IMR-90 (cell line): ENCODE measurements at regions not wholly inside any gene's neighbourhood (a gene's known extent, or its start where the extent isn't known, plus 50 kb on each side); places are given as distances from the start of the nearest gene placed in this dataset.

Source experiments
- ATAC-seq: fragments of 200-7000 bp; cut with Tn5 transposase; 2 replicates; pipeline ENCODE4 v1.9.1; 2020; ENCODE audit warnings: low read depth, mild to moderate bottlenecking, moderate library complexity
- BruUV-seq: library from RNA; stranded (reverse); fragments of 400-500 nt; replicated peaks from 2 replicates; lab custom pipeline; 2021; lab: Mats Ljungman, UMichigan
- CTCF ChIA-PET: fragments of 300-600 bp; formaldehyde crosslinking; extraction: SDS; loops from one replicate; lab custom pipeline; 2021; ENCODE audit warnings: antibody characterized with exemption; lab: Yijun Ruan, JAX
- POLR2A ChIA-PET: fragments of 300-600 bp; sonication (Branson Sonifier 250); formaldehyde crosslinking; loops from one replicate; lab custom pipeline; 2022; ENCODE audit warnings: antibody characterized with exemption; ENCODE audit not compliant: unreplicated experiment; lab: Charles Lee
- DNase-seq: peaks from one replicate; pipeline ENCODE4 v3.0.0; 2013
- H2AFZ ChIP-seq: replicated peaks from 2 replicates; pipeline ENCODE3; 2013; ENCODE audit warnings: low read length, mild to moderate bottlenecking; ENCODE audit not compliant: poor library complexity
- H2AK5ac ChIP-seq: 2 replicates; pipeline ENCODE4 v1.6.1; 2013; ENCODE audit warnings: low read depth, low read length, inconsistent platforms
- H2AK9ac ChIP-seq: replicated peaks from 2 replicates; pipeline ENCODE3; 2013; ENCODE audit warnings: mild to moderate bottlenecking, low read depth, low read length, moderate library complexity; ENCODE audit not compliant: poor library complexity
- H2BK120ac ChIP-seq: 2 replicates; pipeline ENCODE4 v1.6.1; 2013; ENCODE audit warnings: low read depth, low read length, inconsistent platforms
- H2BK15ac ChIP-seq: 3 replicates; pipeline ENCODE4 v1.6.1; 2013; ENCODE audit warnings: low read depth, low read length, inconsistent platforms
- H2BK20ac ChIP-seq: 2 replicates; pipeline ENCODE4 v1.6.1; 2013; ENCODE audit warnings: low read depth, mild to moderate bottlenecking, inconsistent platforms, low read length, moderate library complexity
- H2BK5ac ChIP-seq: 2 replicates; pipeline ENCODE4 v1.6.1; 2013; ENCODE audit warnings: mild to moderate bottlenecking, low read depth, low read length, inconsistent platforms; ENCODE audit not compliant: poor library complexity, severe bottlenecking
- H3K14ac ChIP-seq: replicated peaks from 2 replicates; pipeline ENCODE4 v1.6.1; 2013; ENCODE audit warnings: low read depth, low read length, inconsistent platforms
- H3K18ac ChIP-seq: 2 replicates; pipeline ENCODE4 v1.6.1; 2013; ENCODE audit warnings: low read depth, low read length, control low read depth
- H3K23ac ChIP-seq: 2 replicates; pipeline ENCODE4 v1.6.1; 2013; ENCODE audit warnings: low read depth, low read length, inconsistent platforms
- H3K27ac ChIP-seq: 2 replicates; pipeline ENCODE4 v1.5.1; 2013; ENCODE audit warnings: mild to moderate bottlenecking, control low read depth, low read length; ENCODE audit not compliant: insufficient read depth
- H3K27me3 ChIP-seq: 2 replicates; pipeline ENCODE4 v1.6.1; 2013; ENCODE audit warnings: low read length; ENCODE audit not compliant: control insufficient read depth, insufficient read depth
- H3K36me3 ChIP-seq: 2 replicates; pipeline ENCODE4 v1.6.1; 2013; ENCODE audit warnings: low read length, mixed read lengths; ENCODE audit not compliant: control insufficient read depth, insufficient read depth
- H3K4ac ChIP-seq: 2 replicates; pipeline ENCODE4 v1.6.1; 2013; ENCODE audit warnings: low read depth, low read length, inconsistent platforms
- H3K4me1 ChIP-seq: 2 replicates; pipeline ENCODE4 v1.6.1; 2013; ENCODE audit warnings: low read length, mixed read lengths; ENCODE audit not compliant: control insufficient read depth, insufficient read depth
- H3K4me2 ChIP-seq: 2 replicates; pipeline ENCODE4 v1.6.1; 2013; ENCODE audit warnings: low read depth, mild to moderate bottlenecking, control low read depth, low read length, moderate library complexity
- H3K4me3 ChIP-seq: 2 replicates; pipeline ENCODE4 v1.5.1; 2013; ENCODE audit warnings: low read depth, mild to moderate bottlenecking, control low read depth, low read length, moderate library complexity; ENCODE audit not compliant: insufficient read depth
- H3K56ac ChIP-seq: 2 replicates; pipeline ENCODE4 v1.6.1; 2013; ENCODE audit warnings: low read length, inconsistent platforms; ENCODE audit not compliant: insufficient read depth; ENCODE audit errors: extremely low read depth
- H3K79me1 ChIP-seq, 2 experiments: 2 replicates each; pipeline ENCODE4 v1.6.1; 2013; ENCODE audit warnings: low read length in 2 of 2, inconsistent platforms in 1 of 2, low read depth in 1 of 2
- H3K9ac ChIP-seq: 2 replicates; pipeline ENCODE4 v1.6.1; 2013; ENCODE audit warnings: low read depth, low read length, control low read depth
- H3K9me1 ChIP-seq: 2 replicates; pipeline ENCODE4 v1.6.1; 2013; ENCODE audit warnings: low read length, inconsistent platforms; ENCODE audit not compliant: insufficient read depth
- H3K9me3 ChIP-seq: 2 replicates; pipeline ENCODE4 v1.6.1; 2013; ENCODE audit warnings: low read length; ENCODE audit not compliant: control insufficient read depth, insufficient read depth
- H4K20me1 ChIP-seq: 2 replicates; pipeline ENCODE4 v1.6.1; 2013; ENCODE audit warnings: low read length, inconsistent platforms; ENCODE audit not compliant: insufficient read depth
- H4K5ac ChIP-seq: 2 replicates; pipeline ENCODE4 v1.6.1; 2013; ENCODE audit warnings: mild to moderate bottlenecking, low read depth, low read length, control low read depth
- H4K8ac ChIP-seq, 2 experiments: 2 replicates each; pipeline ENCODE4 v1.6.1; 2013; ENCODE audit warnings: low read depth in 2 of 2, low read length in 2 of 2, control low read depth in 1 of 2, inconsistent platforms in 1 of 2
- H4K91ac ChIP-seq: 2 replicates; pipeline ENCODE4 v1.6.1; 2013; ENCODE audit warnings: low read depth, low read length, inconsistent platforms; ENCODE audit not compliant: insufficient read depth
- BHLHE40 ChIP-seq: fragments of 150-350 bp; IDR thresholded peaks from 2 replicates; pipeline ENCODE4 v1.6.1; 2016; ENCODE audit warnings: mild to moderate bottlenecking, low read depth, low read length
- CEBPB ChIP-seq: IDR thresholded peaks from 2 replicates; pipeline ENCODE4 v1.6.1; 2012; ENCODE audit warnings: low read depth, low read length, improper control_type of control experiment
- CHD1 ChIP-seq: IDR thresholded peaks from 2 replicates; pipeline ENCODE4 v1.6.1; 2012; ENCODE audit warnings: low read depth, low read length, improper control_type of control experiment
- FOS ChIP-seq: fragments of 150-350 bp; IDR thresholded peaks from 2 replicates; pipeline ENCODE4 v1.6.1; 2016; ENCODE audit warnings: low read depth, low read length
- MAFK ChIP-seq: IDR thresholded peaks from 2 replicates; pipeline ENCODE4 v1.6.1; 2012; ENCODE audit warnings: low read depth, low read length, improper control_type of control experiment
- MAZ ChIP-seq: IDR thresholded peaks from 2 replicates; pipeline ENCODE4 v1.6.1; 2012; ENCODE audit warnings: low read depth, mild to moderate bottlenecking, low read length, improper control_type of control experiment, moderate library complexity, borderline replicate concordance
- NFE2L2 ChIP-seq: fragments of 150-350 bp; IDR thresholded peaks from 2 replicates; pipeline ENCODE4 v1.6.1; 2016; ENCODE audit warnings: low read depth, mild to moderate bottlenecking, low read length
- POLR2A ChIP-seq: IDR thresholded peaks from 2 replicates; pipeline ENCODE4 v1.6.1; 2012; ENCODE audit warnings: mild to moderate bottlenecking, low read depth, low read length
- RCOR1 ChIP-seq: IDR thresholded peaks from 2 replicates; pipeline ENCODE4 v1.6.1; 2012; ENCODE audit warnings: mild to moderate bottlenecking, low read length, improper control_type of control experiment; ENCODE audit not compliant: insufficient replicate concordance
- USF2 ChIP-seq: fragments of 150-350 bp; IDR thresholded peaks from 2 replicates; pipeline ENCODE4 v1.6.1; 2017; ENCODE audit warnings: mild to moderate bottlenecking, antibody characterized with exemption, low read length, low read depth
- WGBS, 2 experiments: methylation state at CpG; one replicate each; pipeline versions ENCODE4 v1.1.5 to v1.1.7; 2013; ENCODE audit warnings: missing lambda C conversion rate in 2 of 2; ENCODE audit not compliant: insufficient read length in 1 of 2; ENCODE audit errors: extremely low coverage in 2 of 2; 5-methylcytosine and 5-hydroxymethylcytosine counted together
- dilution Hi-C: fragments of 300-500 bp; cut with HindIII; formaldehyde crosslinking; loops from one replicate; pipeline ENCODE4 v1.14.3; 2018; ENCODE audit warnings: low sequenced_read_pairs; ENCODE audit not compliant: unreplicated experiment
- in situ Hi-C: fragments of 300-500 bp; cut with MboI; formaldehyde crosslinking; loops from 3 replicates; pipeline ENCODE4 v1.14.3; 2019; ENCODE audit warnings: low sequenced_read_pairs, inconsistent platforms, mixed read lengths
- intact Hi-C: fragments of 100-400 bp; cut with micrococcal nuclease; formaldehyde crosslinking; loops from 2 replicates; pipeline ENCODE4 v1.10.0; 2022
- TF ChIP-seq, protein P1 (sequence below): conservative IDR thresholded peaks from 2 replicates; pipeline ENCODE4 v1.5.1; 2012; ENCODE audit warnings: mild to moderate bottlenecking, low read depth, low read length, improper control_type of control experiment

DNA sequence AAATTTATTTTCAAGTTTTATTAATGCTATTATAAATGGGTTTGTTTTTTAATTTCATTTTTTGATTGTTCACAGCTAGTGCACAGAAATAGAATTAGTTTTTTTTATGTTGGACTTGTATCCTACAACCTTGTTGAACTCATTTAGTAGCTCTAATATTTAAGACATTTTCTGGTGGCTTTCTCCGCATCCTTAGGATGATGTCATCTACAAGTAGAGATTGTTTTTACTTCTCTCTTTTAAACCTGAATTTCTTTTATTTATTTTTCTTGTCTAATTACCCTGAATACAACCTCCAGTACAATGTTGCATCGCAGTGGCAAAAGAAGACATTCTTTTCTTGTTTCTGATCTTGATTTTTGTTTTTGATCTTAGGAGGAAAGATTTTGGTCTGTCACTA lies 142.6 kb upstream of the PRDM1 start:
- CTCF ChIA-PET: no interaction called here
- WGBS, 2 experiments: no CpG with 5 or more reads among the region's 2 CpGs
- no peak overlapping the region for H3K4me3 ChIP-seq

More for the DNA sequence above, 142.6 kb upstream of the PRDM1 start:
- Histone ChIP-seq H3K9me1 (0 out of 2 replicates have a peak, but pooled peaks cover 3% of the 10 kb centered on the region), H3K14ac (no peak overlapping the region), H3K4me2 (no peak overlapping the region), H3K18ac (no peak overlapping the region), H4K8ac (no peak overlapping the region), H4K20me1 (no peaks in the 10 kb centered on the region), H2BK15ac (no peak overlapping the region), H2BK5ac (no peak overlapping the region), H4K91ac (no peak overlapping the region), H3K4me1 (no peaks in the 10 kb centered on the region), H2BK120ac (no peak overlapping the region), H3K27ac (no peak overlapping the region), H3K36me3 (no peaks in the 10 kb centered on the region), H3K9ac (no peak overlapping the region), H3K9me3 (no peaks in the 10 kb centered on the region), H2AK5ac (no peak overlapping the region), H3K4ac (no peak overlapping the region), H3K23ac (no peak overlapping the region), H4K5ac (no peak overlapping the region), H3K27me3 (no peaks in the 10 kb centered on the region), H3K56ac (no peak overlapping the region), H2BK20ac (no peak overlapping the region), H2AK9ac (no peak overlapping the region), H3K79me1 (no peaks in the 10 kb centered on the region), H2AFZ (no peak overlapping the region)
- DNase-seq (no peak), ATAC-seq (no peak)
- dilution Hi-C loops (no loop called here), in situ Hi-C loops (no loop called here), intact Hi-C loops (no loop called here)
- TF ChIP-seq MAZ (no peak), CEBPB (no peak), POLR2A (no peak), BHLHE40 (no peak), NFE2L2 (no peak), FOS (no peak), RCOR1 (no peak), CHD1 (no peak), MAFK (no peak), USF2 (no peak)
- TF ChIP-seq, protein P1, sequence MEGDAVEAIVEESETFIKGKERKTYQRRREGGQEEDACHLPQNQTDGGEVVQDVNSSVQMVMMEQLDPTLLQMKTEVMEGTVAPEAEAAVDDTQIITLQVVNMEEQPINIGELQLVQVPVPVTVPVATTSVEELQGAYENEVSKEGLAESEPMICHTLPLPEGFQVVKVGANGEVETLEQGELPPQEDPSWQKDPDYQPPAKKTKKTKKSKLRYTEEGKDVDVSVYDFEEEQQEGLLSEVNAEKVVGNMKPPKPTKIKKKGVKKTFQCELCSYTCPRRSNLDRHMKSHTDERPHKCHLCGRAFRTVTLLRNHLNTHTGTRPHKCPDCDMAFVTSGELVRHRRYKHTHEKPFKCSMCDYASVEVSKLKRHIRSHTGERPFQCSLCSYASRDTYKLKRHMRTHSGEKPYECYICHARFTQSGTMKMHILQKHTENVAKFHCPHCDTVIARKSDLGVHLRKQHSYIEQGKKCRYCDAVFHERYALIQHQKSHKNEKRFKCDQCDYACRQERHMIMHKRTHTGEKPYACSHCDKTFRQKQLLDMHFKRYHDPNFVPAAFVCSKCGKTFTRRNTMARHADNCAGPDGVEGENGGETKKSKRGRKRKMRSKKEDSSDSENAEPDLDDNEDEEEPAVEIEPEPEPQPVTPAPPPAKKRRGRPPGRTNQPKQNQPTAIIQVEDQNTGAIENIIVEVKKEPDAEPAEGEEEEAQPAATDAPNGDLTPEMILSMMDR: no peak
- POLR2A ChIA-PET: no interaction called here
- no TSS peak for BruUV-seq
